ENCODE measurements at regions not wholly inside any gene's neighbourhood (a gene's known extent, or its start where the extent isn't known, plus 50 kb on each side); places are given as distances from the start of the nearest gene placed in this dataset.
"Not testable (repeated sequence)": the region's sequence is repeated elsewhere in the genome, so short reads cannot be mapped to it uniquely, and the experiment has no call there.

DNA sequence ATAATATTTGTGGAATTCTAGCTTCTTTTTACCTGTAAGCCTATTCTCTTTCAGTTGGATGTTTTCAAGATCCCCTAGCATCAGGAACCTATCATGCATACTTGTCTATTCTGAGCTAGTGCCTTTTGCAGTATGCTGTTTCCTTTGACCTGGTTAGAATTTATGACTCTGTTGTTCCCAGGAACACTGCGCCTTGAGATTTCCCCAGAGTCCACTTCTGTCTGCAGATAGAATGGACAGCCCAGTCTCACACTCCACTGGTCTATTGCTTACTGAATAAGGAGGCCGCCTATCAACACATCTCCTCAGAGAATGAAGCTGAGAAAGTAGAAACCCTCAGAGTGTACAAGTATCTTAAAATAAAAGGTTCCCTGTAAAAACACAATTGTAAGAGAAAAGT is 465.1 kb upstream of the GALNTL6 start:
- DNase-seq (ENCODE audit: low read depth, low spot score) = no peak

DNA sequence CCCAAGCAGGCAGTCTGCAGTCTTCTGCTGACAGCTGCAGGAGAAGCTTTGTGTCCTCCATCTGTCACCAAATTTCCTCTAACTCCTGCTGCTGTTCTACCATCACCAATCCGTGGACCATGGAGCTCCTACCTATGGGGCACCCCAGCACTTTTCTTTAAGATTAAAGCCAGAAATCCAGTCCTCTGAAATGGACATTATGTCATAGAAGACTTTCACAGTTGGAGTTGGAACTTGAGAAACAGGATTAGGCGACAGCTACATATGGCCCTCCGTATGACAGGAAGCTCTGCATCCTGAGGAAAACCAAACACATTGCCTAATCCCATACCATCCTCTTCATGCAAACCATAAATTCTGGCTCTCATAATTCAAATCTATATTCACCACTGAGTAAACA is 470.6 kb upstream of the GALNTL6 start:
- DNase-seq (ENCODE audit: low read depth, low spot score) = no peak

GRCh38 chr4:171340258-171340657 is 472.9 kb upstream of the GALNTL6 start:
- DNase-seq (ENCODE audit: low read depth, low spot score) = no peak

DNA sequence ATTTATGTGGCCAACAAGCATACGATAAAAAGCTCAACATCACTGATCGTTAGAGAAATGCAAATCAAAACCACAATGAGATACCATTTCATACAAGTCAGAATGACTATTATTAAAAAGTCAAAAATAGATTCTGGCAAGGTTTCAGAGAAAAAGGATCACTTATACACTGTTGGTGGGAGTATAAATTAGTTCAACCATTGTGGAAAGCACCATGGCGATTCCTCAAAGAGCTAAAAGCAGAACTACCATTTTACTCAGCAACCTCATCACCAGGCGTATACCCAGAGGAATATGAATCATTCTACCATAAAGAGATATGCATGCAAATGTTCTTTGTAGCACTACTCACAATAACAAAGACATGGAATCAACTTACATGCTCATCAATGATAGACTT is 478.7 kb upstream of the GALNTL6 start:
- no peak for DNase-seq (ENCODE audit: low read depth, low spot score)

DNA sequence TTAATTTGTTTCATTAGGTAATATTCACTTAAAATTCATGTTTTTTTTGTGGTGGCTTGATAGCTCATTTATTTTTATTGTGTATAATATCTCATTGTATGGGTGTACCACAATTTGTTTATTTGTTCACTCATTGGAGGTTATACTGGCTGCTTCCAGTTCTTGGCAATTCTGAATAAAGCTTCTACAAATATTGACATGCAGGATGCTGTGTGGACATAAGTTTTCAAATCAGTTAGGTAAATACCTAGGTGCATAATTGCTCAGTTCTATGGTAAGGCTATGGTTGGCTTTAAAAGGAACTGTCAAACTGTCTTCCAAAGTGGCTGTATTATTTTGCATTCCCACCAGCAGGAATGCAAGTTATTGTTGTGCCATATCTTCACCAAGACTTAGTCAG is 504.5 kb upstream of the GALNTL6 start:
- no peak for DNase-seq (ENCODE audit: low read depth, low spot score)

DNA sequence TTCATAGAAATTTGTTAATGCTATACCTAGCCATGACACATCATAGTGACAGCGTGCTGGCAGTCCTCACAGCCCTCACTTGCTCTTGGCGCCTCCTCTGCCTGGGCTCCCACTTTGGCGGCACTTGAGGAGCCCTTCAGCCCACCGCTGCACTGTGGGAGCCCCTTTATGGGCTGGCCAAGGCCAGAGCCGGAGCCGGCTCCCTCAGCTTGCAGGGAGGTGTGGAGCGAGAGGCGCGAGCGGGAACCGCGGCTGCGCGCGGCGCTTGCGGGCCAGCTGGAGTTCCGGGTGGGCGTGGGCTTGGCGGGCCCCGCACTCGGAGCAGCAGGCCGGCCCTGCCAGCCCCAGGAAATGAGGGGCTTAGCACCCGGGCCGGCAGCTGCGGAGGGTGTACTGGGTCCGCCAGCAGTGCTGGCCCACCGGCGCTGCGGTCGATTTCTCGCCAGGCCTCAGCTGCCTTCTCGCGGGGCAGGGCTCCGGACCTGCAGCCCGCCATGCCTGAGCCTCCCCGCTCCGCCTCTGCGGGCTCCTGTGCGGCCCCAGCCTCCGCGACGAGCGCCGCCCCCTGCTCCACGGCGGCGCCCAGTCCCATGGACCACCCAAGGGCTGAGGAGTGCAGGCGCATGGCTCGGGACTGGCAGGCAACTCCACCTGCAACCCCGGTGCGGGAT is 515.0 kb upstream of the GALNTL6 start:
- not testable (repeated sequence) for DNase-seq (ENCODE audit: low read depth, low spot score)

DNA sequence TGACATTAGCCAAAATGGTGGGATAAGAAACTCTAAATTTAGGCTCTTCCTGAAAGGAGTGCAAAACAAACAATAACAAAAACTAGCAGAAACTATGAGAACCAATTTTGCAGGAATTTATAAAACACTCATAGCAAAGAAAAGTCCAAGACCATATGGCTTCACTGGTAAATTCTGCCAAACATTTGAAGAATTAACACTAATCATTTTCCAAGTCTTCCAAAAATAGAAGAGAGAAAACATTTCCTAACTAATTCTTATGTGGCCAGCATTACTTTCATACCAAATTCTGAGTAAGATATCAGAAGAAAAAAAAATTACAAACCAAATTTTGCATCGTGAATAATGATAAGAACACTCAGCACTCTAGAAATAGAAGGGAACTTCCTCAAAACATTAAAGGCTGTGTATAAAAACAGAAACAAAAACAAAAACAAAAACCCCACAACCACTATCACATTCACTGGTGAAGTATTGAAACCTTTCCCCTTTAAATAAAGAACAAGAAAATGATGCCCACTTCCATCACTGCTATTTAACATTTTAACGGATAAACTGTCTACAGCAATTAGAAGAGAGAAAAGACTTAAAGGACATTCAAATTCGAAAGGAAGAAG is 524.3 kb upstream of the GALNTL6 start:
- DNase-seq (ENCODE audit: low read depth, low spot score) = no peak

GRCh38 chr4:171281359-171281758 is 531.8 kb upstream of the GALNTL6 start:
- DNase-seq (ENCODE audit: low read depth, low spot score) = no peak

GRCh38 chr4:171279131-171279530 is 534.1 kb upstream of the GALNTL6 start:
- no peak for DNase-seq (ENCODE audit: low read depth, low spot score)

GRCh38 chr4:171266671-171267070 is 546.5 kb upstream of the GALNTL6 start:
- no peak for DNase-seq (ENCODE audit: low read depth, low spot score)

DNA sequence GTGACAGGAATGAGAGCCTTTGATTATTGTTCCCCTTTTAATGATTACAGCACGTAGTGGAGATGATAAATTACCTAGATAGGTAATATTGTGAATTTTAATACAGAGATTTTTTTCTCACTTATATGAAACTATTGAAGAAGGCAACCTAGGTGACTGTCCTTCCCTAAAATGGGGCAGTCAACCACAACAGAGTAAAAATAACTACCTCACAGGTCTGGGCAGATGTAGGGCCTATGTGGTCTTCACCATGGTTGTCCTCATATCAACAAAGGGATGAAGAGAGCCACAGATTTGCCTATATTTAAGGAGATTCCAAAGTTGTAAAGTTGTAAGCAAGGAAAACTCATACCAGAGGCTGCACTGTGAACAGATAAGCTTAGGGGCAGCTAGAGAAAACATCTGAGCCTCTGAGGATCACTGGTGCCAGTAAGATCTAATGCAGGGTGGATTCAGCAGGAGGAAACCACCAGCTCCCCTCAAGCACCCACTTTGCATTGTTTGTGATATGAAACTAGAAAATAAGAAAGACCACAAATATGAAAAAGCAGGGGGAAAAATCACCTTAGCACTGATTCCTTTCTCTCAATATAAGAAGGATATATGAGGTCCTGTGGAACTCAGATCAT is 547.9 kb upstream of the GALNTL6 start:
- DNase-seq (ENCODE audit: low read depth, low spot score) = no peak

- DNase-seq (ENCODE audit: low read depth, low spot score) = no peak
These were observed 557.0 kb upstream of the GALNTL6 start for GRCh38 chr4:171256223-171256622.

- no peak for DNase-seq (ENCODE audit: low read depth, low spot score)
These were observed 566.3 kb upstream of the GALNTL6 start for GRCh38 chr4:171246948-171247347.

DNA sequence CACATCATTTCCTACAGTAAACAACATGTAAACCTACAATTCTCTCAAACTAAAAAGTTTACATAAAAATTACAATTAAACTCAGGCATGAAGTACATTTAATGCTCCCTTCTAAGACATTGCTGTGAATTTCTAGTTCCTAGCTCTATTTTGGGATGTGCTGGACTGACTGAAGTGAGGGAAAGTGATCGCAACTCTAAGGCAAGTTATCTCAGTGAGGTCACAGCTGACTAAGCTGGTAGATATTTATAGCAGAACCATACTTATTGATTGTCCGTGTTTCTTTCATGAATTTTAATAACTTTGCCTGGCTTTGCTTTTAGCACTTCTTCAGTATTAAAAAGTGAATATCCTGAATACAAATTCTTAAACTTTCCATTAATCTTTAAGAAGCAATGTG is 570.4 kb upstream of the GALNTL6 start:
- no peak for DNase-seq (ENCODE audit: low read depth, low spot score)

GRCh38 chr4:171239196-171239595 is 574.0 kb upstream of the GALNTL6 start:
- no peak for DNase-seq (ENCODE audit: low read depth, low spot score)

GRCh38 chr4:171235521-171235920 is 577.7 kb upstream of the GALNTL6 start:
- DNase-seq (ENCODE audit: low read depth, low spot score) = no peak

GRCh38 chr4:171229354-171229753 is 583.9 kb upstream of the GALNTL6 start:
- not testable (repeated sequence) for DNase-seq (ENCODE audit: low read depth, low spot score)

DNA sequence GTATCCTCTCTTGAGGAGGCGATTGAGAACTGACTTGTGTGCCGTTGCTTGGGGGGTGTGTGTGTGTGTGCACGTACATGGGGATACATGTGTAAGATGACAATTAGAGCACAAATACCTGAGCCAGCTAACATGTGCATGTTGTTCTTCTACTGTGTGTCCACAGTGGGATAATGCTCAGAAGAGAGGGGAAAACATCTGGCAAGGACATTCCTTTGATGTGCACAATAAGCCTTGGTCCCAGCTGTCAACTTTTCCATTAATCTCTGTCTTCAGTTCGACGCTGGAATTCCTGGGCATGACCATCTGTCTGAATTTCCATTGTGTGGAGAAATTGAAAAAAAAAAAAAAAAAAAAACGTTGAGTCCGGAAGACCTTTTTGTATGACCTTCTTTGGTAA is 592.0 kb upstream of the GALNTL6 start:
- no peak for DNase-seq (ENCODE audit: low read depth, low spot score)

DNA sequence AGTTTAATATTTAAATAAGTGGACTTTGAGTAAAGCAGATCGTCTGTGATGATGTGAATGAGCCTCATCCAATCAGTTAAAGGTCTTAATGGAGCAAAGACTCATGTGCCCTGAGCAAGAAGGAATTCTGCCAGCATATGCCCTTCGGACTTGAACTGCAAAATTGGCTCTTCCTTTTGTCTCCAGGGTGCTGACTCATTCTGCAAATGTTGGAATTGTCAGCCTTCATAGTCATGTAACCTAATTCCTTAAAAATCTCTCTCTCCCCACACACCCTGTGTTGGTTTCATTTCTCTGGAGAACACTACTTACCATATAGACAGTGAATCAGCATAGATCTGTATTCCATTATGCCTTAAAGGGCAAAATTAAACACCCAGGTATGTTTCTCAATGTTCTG is 609.8 kb upstream of the GALNTL6 start:
- DNase-seq (ENCODE audit: low read depth, low spot score) = peak; percentile 6

DNA sequence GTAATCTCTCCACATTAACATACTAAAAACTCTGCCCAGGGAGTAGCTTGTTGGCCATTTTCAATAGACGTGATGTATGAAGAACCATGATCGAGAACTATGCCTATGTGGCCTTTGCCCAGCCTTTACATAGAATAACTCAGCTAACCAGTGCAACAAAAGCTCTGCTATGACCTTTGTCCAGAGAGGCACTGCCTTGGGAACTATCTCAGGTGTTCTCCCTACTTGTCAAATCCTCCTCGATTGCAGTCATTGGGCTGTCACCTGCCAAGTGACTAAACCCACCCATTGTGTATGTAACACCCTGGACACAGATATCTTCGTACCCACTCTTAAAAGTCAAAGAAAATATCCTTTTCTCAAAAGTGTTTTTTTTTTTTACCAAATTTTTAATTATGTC is 610.3 kb upstream of the GALNTL6 start:
- DNase-seq (ENCODE audit: low read depth, low spot score) = no peak

DNA sequence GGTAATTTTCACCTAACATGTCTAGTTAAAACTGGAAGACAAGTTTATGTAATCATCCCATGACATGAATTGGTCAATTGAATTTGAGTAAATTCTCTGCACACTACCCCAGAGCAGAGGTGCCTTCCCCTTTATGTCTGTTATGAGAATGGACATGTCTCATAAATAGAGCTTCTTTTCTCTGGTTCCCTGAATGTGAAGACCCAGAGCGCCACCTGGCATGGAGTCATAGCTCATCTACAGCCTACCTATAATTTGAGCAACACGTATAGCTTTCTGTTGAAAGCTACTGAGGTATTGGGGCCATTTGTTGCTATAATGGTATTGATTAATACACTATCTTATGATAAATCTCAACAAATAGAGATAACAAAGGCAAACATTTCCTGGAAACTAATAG is 626.5 kb upstream of the GALNTL6 start:
- no peak for DNase-seq (ENCODE audit: low read depth, low spot score)

DNA sequence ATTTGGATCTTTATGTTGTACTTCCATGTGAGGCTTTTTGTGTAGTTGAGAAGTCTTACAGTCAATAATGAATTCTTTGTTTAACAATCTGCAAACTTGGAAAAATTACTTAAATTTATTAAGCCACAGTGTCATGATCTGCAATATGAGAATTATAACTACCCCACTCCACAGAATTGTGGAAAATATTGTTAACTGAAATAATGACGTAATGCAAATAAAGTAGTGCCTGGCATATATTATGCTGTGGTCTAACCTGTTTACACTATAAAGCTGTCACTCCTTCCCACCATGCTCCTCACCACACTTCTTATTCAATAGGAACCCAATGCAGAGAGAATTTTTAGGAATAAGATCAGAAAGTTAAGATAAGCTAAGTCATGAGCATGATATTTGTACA is 632.1 kb upstream of the GALNTL6 start:
- DNase-seq (ENCODE audit: low read depth, low spot score) = no peak

- no peak for DNase-seq (ENCODE audit: low read depth, low spot score)
These were observed 642.5 kb upstream of the GALNTL6 start for GRCh38 chr4:171170671-171171070.
